SK-MEL-5 (cell line): ENCODE measurements at regions not wholly inside any gene's neighbourhood (a gene's known extent, or its start where the extent isn't known, plus 50 kb on each side); places are given as distances from the start of the nearest gene placed in this dataset.

Experiments
- DNase-seq: peaks from one replicate; pipeline ENCODE4 v3.0.0-alpha.2; 2016; ENCODE audit warnings: low read depth, low spot score
- in situ Hi-C: cut with HindIII; loops from 2 replicates; pipeline ENCODE4 v1.10.0; 2016; ENCODE audit warnings: low sequenced_read_pairs, high pct_unique_total_duplicates, low pct_unique_long_range_greater_than_20kb

- in situ Hi-C loops: no loop called here
- DNase-seq: no peak
Measured at GRCh38 chr14:87155856-87156488, 837.0 kb downstream of the GALC start.

- DNase-seq: no peak
- in situ Hi-C loops: no loop called here
Measured at GRCh38 chr14:87153901-87154300, 839.1 kb downstream of the GALC start.

GRCh38 chr14:87153391-87153790 lies 839.6 kb downstream of the GALC start:
- in situ Hi-C loops: no loop called here
- DNase-seq: no peak

- no peak for DNase-seq
- in situ Hi-C loops: no loop called here
Measured at GRCh38 chr14:87152693-87153092, 840.3 kb downstream of the GALC start.

DNA sequence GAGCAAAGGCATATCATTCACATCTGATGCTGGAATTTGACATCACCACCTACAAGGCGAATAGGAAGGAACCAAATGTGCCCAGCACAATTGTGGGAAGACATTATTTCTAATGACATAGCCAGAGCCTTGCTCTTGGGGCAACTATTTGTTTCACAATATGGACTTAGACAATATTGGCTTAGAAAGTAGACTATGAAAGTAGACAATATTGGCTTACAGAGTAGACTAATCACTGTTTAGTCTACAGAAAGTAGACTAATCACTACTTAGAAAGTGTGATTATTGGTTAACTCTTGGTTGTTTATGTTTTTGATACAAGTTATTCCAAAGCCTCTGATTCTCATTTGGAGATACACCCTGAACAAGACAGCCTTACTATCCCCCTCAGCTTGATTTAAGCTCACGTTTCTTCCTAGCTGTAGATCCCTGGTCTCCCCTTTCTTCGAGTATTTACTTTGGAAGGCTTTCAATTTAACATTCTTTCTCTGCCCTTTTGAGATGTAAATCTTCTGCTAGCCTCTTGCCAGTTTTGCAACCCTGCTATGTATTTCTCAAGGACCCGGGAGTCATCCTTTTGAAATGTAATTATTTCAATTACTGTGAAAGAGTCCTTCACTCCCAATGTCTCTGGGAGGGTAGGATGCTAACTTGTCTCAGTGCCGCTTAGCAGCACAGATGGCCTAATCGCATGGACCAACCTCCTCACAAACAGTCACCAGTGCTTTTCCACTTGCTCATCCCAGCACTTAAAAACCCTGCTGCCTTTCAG lies 843.2 kb downstream of the GALC start:
- in situ Hi-C loops: no loop called here
- DNase-seq: no peak

- no peak for DNase-seq
- in situ Hi-C loops: no loop called here
Measured at GRCh38 chr14:87148655-87149054, 844.3 kb downstream of the GALC start.

DNA sequence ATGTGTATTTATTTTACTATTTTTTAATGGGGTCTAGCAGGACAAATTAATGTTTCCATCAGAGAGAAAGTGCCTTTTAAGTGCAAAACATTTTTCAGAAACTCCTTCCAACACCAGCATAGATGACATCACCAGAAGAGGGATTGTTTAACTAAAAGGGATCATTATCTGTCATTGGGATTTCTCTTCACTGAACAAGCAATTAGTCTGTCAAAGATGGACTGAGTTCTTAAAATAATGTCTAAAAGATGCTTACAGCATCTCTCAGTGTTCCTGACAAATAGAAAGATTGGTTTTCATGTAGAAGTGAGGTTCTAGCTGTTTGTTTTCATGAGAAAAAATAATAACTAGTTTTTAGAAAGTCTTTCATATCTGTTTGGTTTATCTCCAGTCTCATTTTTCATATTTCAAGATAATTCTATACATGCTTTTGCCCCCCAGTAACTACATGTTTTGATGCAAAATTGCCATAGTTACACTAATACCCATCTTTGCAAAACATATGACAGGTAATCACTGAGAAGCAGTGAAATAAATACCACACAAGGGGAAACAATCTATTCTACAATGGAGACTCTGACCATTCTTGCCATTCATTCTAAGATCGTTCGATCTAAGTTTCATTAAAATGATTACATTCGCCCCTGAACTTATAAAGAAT lies 850.3 kb downstream of the GALC start:
- in situ Hi-C loops: no loop called here

GRCh38 chr14:87141801-87142200 lies 851.2 kb downstream of the GALC start:
- in situ Hi-C loops: no loop called here
- DNase-seq: no peak

More for the DNA sequence above, 850.3 kb downstream of the GALC start:
- DNase-seq: no peak

GRCh38 chr14:87139299-87139698 lies 853.7 kb downstream of the GALC start:
- in situ Hi-C loops: no loop called here
- no peak for DNase-seq

DNA sequence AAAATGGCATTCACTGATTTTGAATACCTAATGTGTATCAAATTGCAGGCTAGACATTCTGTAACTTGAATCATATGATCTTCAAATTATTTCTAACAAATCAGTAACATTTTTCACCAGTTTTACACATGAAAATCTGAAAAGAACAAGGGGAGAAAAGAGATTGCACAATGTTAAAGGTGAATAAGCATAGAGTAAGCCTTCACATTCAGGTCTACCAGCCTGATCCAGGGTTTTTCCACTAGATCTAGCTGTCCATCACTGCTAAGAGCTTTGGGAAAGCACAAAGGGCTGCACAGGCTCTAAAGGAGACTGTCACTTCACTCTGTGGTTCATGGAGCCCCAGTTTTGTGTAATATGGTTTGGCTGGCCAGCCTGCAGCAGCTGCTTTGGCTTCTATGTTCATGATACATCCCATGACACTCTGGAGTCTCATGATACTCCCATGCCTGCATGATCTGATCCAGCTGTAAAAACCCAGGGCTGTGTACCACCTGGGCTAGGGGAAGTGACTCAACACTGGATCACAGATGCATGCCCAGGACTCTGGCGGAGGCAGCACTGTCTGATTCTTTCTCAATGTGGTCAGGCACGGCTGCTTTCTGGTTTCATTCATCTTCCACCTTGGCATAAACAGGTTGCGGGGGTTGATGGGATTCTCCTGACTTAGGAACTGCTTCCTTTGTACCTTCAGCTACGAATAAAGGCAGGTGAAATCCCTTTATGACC lies 859.7 kb downstream of the GALC start:
- in situ Hi-C loops: no loop called here
- no peak for DNase-seq

DNA sequence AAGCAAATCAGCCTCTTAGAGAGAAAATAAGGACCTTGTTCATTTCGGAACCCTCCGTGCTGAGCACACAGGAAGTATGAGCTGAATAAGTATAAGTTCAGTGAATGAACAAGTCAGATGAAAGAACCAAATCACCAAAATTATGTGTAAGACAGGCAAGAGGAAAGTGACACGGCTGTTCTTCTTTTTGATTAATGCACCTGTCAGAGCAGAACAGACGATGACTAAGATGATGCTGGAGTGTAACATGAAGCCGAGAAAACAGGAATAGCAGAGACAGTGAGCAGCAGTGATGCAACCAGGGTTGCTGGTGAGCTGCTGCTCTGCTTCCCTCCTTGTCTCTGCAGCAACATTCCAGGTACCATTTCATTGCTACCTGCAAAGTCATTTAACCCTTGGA lies 861.1 kb downstream of the GALC start:
- no peak for DNase-seq
- in situ Hi-C loops: no loop called here

DNA sequence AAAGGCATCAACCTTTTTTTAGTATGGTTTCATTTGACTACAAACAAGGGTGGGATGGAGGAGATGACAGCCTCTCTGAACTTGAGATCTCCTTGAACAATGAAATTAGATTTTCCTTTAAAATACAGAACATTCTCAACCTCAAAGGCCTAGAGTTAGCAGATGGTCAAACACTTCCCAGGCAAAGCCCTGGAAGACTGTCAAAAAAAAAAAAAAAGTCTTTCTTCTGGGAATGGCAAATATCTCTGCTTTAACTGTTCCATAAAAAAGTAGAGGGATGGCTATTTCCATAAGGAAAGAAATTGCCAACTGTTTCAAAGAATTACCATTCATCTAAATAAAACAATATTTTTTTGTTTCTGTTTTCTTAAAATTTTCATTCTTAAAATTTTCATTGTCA lies 870.8 kb downstream of the GALC start:
- DNase-seq: no peak
- in situ Hi-C loops: no loop called here

- in situ Hi-C loops: no loop called here
- no peak for DNase-seq
Measured at GRCh38 chr14:87121716-87122115, 871.3 kb downstream of the GALC start.

DNA sequence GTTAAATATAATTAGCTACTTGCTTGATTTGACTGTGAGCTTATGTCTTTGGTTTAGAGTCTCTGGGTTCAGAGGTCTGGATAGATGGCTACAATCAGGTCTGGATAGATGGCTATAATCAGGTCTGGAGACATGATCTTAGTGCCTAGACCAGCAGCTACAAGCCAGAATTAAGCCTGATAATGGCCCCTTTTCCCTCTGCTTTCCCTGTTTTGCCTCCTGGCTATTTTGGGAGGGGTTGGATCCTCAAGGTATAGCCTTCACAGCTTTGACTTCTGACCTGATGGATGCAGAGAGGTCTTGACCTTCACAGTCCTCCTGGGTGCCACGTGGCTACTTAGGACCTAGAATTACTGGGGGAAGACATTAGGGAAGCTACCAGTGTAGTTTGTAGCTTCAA lies 877.7 kb downstream of the GALC start:
- in situ Hi-C loops: no loop called here
- DNase-seq: no peak

GRCh38 chr14:87113286-87113685 lies 879.7 kb downstream of the GALC start:
- in situ Hi-C loops: no loop called here
- no peak for DNase-seq

- DNase-seq: no peak
- in situ Hi-C loops: no loop called here
Measured at GRCh38 chr14:87111741-87112140, 881.2 kb downstream of the GALC start.

DNA sequence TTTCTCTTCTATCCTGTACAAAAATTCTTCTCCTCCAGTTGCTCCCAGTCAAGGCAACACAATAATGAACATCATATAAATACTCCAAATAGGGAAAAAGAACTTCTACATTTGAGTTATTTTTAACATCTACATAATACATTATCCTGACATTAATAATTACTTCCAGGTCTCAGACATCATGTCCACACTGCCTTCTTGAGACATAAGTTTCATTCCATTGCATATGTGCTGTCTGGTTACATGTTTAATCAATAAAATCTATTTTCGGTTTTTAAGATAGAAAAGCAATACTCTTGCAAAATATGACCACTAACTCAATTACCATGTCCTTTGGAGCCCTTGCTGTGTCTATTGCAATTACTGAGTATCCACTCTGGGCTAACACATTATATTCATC lies 881.9 kb downstream of the GALC start:
- in situ Hi-C loops: no loop called here
- DNase-seq: no peak

GRCh38 chr14:87109271-87109670 lies 883.7 kb downstream of the GALC start:
- no peak for DNase-seq
- in situ Hi-C loops: no loop called here
